HEK293T (cell line): ENCODE measurements at regions not wholly inside any gene's neighbourhood (a gene's known extent, or its start where the extent isn't known, plus 50 kb on each side); places are given as distances from the start of the nearest gene placed in this dataset.

Experiments
- ARNT ChIP-seq: fragments of 450-650 bp; IDR thresholded peaks from 2 replicates; pipeline ENCODE4 v1.6.1; 2017; ENCODE audit warnings: mild to moderate bottlenecking
- FOXA1 ChIP-seq: fragments of 450-650 bp; IDR thresholded peaks from 2 replicates; pipeline ENCODE4 v1.6.1; 2016; ENCODE audit warnings: mild to moderate bottlenecking
- FOXM1 ChIP-seq: fragments of 450-650 bp; IDR thresholded peaks from 2 replicates; pipeline ENCODE4 v1.6.1; 2017; ENCODE audit warnings: mild to moderate bottlenecking, borderline replicate concordance
- HDGF ChIP-seq: fragments of 450-650 bp; IDR thresholded peaks from 2 replicates; pipeline ENCODE4 v1.6.1; 2017; ENCODE audit warnings: antibody characterized with exemption, borderline replicate concordance
- NFRKB ChIP-seq: fragments of 450-650 bp; IDR thresholded peaks from 2 replicates; pipeline ENCODE4 v1.6.1; 2016; ENCODE audit warnings: mild to moderate bottlenecking, moderate library complexity
- PKNOX1 ChIP-seq: fragments of 450-650 bp; IDR thresholded peaks from 2 replicates; pipeline ENCODE4 v1.6.1; 2016
- SP1 ChIP-seq: fragments of 450-650 bp; IDR thresholded peaks from 2 replicates; pipeline ENCODE4 v1.6.1; 2017
- SUZ12 ChIP-seq: fragments of 450-650 bp; IDR thresholded peaks from 2 replicates; pipeline ENCODE4 v1.6.1; 2016; ENCODE audit warnings: mild to moderate bottlenecking
- TARDBP ChIP-seq: fragments of 450-650 bp; IDR thresholded peaks from 2 replicates; pipeline ENCODE4 v1.6.1; 2016

DNA sequence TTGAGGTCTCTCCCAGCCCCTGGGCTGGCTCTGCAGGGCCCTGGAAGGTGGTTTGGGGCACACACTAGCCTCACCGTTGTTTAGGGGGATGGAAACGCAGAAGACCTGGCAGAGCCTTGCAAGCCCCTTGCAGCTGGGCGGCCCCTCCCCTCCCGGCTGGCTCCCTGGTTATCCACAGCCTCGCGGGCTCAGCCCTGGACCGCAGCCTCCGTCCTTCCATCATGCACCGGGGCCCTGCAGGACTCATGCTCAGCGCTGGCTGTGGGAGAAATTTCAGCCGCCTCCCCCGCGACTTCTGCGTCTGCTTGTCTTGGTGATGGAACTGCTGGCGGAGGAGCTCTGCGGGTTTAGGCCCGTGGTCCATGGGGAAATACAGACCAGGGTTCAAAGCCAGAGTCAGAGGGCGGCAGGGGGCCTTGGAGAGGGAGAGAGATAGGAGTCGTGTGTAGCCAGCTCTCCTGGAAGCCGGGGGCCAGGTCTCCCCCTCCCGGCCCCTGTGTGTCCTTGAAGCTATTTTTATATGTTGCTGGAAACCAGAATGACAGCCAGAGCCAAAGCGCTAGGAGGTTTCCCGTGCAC lies 75.8 kb upstream of the IER5L start:
- TF ChIP-seq SP1 = no peak
- no peak for TF ChIP-seq FOXM1
- no peak for TF ChIP-seq ARNT
- TF ChIP-seq FOXA1 = no peak
- TF ChIP-seq HDGF = no peak
- no peak for TF ChIP-seq TARDBP
- TF ChIP-seq PKNOX1 = no peak
- no peak for TF ChIP-seq NFRKB
- TF ChIP-seq SUZ12 = no peak
